ENCODE measurements at regions not wholly inside any gene's neighbourhood (a gene's known extent, or its start where the extent isn't known, plus 50 kb on each side); places are given as distances from the start of the nearest gene placed in this dataset.

DNA sequence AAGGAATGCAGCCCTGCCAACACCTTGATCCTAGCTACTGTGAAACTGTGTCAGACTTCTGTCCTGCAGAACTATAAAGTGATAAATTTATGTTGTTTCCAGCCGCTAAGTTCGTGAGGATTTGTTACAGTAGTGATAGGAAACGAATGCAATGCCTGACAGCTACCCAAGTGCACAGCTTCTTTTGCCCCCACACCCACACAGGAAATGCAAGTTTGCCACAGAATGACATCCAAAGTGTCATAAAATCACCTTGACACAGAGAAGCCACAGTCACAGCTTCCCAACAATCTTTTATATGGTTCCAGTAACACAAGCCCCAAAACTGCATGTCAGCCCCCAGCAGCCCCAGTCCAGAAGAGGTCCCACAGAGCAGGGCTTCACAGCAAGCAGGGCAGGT lies 216.9 kb upstream of the S100G start:
- DNase-seq (no peak), ATAC-seq (no peak)
- intact Hi-C loops (cut with micrococcal nuclease) = no loop called here

DNA sequence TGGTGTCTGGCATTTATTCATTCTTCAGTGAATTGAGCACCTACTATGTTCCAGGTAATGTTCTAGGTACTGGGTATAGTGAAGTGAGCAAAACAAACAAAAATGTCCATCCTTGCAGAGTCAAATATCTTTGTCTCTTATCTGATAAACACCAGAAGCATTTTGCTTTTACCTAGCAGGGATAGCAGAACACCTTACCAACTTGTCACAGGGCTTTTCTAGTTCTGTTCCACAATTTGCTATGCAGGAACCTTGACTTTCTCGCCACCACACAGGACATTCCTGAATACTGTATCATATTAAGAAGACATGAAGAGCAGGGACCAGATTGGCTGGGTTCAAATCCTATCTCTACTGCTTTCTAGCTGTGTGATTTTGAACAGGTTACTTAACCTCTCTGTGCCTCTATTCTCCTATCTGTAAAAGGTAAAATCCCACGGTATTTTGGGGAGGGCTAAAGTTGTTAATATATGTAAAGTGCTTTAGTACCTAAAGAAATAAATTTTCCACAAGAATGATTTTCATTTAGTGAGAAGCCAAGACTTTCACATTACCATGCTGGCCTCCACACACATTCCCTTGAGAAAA lies 214.5 kb upstream of the S100G start:
- no peak for ATAC-seq
- intact Hi-C loops (cut with micrococcal nuclease) = no loop called here

DNA sequence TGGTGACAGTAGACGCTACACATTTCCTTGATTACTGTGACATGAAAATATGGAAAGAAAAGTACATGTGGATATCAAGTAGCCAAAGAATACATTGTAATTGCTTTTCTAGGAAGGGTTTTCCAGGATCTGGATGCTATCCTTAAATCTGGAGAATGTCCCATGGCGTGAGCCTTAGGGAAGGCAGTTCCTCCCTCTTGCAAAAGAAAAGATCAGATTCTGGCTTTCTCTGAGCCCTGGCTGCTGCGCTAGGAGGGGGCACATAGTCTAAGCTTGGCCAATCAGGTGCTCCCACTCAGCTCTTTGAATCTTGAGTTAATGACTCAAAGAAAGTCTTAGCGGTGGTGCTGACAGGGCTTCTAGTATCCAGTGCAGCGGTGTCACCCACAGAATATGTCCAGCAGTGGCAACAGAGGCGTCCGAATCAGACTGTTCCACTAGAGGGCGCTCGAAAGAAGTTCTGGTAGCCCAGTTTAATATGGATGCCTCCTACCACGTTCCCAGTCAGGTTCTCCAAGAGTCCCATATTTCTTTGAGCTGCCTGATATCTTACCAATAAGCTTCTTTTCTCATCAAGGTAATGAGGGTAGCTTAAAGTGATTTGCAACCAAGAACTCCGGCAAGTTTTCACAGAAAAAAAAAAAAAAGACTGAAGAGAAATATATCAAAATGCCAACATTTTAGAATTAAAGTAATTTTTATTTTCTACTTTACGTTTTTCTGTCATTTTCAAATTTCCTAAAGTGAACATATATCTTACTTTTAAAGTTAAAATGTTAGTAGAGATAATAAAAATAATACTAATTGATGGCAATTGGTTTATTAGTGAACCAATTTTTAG lies 213.4 kb upstream of the S100G start:
- intact Hi-C loops (cut with micrococcal nuclease) = loop anchor here (2.0 kb wide), 1 partner anchor 228 kb away; no protein-coding TSS in a partner anchor
- ATAC-seq (peak; percentile 85), DNase-seq (peak; percentile 53)

More for the DNA sequence above, 214.5 kb upstream of the S100G start:
- no peak for DNase-seq

DNA sequence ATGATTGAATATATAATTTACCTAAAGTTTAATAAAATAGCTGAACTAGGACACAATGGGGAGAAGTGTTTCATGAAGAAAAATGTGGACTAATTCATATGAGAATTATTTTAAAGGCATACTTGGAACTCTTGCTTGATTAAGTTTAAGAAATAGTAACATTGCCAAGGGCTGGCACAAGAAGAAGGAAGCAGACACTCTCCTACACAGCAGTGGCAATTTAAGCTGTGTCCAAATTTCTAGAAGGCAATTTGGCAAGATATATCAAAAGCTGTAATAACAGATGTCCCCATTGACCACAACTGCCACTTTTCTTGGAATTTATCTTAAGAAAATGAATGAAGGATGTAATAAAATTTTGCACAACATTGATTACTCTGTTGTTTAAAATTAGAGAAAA lies 209.5 kb upstream of the S100G start:
- DNase-seq (no peak), ATAC-seq (no peak)
- intact Hi-C loops (cut with micrococcal nuclease) = no loop called here

DNA sequence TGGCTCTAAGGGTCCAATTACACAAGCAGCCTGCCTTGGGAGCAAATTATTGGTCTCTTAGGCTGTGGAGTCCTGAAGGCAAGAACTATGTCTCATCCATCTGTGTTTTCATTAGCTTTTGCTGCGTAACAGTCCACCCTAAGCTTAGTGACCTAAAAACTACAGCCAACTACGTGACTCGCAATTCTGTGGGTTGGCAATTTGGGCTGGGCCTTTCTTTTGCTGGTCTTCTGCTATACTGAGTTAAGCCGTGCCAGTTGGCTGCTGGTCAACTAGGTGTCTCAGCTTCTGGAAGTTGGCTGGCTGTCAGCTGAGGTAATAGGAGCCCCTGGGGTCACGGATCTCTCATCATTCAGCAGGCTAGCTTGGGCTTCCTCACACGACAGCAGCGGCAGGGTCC lies 205.6 kb upstream of the S100G start:
- DNase-seq (no peak), ATAC-seq (no peak)
- intact Hi-C loops (cut with micrococcal nuclease) = no loop called here

DNA sequence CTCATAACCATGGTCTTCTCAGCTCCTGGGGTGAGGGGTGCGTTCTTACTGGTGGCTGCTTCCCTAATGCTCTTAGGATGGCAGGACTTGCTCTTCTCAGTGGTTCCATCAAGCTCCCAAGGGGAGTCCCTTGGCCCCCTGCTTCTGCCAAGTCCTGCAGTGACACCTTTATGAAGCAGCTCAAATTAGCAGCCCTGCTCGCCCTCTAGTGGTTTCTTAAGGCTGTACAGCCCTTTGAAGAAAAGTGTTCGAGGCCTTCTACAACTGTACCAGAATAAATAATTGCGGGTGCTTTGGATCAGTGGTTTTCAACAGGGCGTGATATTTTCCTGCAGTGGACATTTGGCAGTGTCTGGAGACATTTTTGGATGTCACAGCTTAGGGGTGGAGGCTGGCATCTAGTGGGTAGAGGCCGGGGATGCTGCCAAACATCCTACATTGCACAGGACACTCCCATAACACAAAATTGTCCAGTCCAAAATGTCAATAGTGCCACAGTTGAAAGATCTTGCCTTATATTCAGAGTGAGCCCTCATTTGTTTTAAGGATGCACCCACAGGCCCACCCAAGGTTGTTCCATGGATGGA lies 204.7 kb upstream of the S100G start:
- intact Hi-C loops (cut with micrococcal nuclease) = no loop called here
- no peak for ATAC-seq
- DNase-seq = no peak

DNA sequence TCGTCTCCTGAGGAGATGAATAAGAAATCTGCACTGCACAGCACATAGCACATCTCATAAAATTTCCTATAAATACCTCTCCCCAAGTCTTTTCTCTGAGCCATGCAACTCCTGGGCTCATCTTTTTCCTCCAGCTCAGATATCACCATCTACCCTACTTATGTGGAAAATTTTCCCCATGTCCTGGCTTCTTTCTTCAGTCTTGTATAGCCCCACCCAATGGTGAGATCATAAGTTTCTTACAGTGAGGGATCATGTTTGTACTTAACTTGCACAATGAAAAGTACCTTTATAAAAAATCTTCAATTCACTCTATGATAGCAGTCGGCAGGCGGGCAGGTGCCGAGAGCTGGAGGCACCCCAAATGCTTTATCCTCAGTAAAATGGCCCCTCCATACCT lies 198.6 kb upstream of the S100G start:
- ATAC-seq (no peak), DNase-seq (no peak)
- intact Hi-C loops (cut with micrococcal nuclease) = no loop called here

DNA sequence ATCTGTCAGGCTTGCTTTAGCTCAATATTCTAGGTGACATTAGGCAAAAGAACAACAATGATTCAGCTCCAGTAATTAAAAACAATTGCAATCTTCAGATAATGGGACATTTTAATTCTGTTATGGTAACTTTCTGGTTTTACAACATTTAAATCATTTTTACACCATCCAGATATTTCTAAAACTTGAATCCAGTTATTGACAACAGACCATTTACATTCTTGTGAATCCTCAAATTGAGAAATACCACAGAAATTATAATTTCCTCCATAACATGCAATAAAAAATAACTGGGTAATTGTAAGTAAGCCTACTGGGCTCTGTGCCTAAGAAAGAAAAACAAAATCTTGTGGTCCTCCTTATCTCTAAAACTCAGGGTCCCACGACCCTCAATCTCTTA lies 195.0 kb upstream of the S100G start:
- intact Hi-C loops (cut with micrococcal nuclease) = no loop called here
- ATAC-seq (no peak), DNase-seq (no peak)

DNA sequence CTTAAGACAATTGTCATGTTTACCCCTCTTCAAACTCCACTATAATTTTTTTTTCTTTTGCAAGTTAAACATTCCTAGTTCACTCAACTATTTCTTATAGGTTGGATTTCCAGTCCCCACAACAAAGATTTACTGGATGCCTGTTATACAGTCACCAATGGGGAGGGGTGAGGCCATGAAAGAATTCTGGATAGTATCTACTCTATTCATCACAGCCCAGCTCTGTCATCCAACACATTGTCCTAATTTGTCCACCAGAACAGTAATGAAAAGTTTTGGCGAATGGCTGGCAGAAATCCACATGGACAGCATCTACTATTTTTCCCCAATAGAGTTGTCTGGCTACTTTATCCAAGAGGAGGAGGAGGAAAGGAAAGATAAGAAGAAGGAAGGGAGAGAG lies 192.7 kb upstream of the S100G start:
- ATAC-seq (no peak), DNase-seq (no peak)
- intact Hi-C loops (cut with micrococcal nuclease) = no loop called here

DNA sequence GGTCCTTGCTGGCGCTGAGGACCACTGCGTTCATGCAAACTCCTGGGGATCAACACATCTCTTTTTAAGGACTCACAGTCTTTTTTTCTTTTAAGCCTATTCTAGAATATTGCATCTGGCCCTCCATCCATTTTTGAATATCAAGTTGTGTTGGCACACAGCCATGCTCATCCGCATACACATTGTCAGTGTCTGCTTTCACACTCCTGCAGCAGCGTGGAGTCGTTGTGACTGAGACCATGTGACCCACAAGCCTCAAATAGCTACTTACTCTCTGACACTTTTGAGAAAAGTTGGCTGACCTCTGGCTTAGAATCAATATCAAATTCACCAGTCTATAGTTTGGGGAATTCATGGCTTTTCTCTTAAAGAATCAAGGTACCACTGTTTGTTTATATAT lies 191.8 kb upstream of the S100G start:
- intact Hi-C loops (cut with micrococcal nuclease) = no loop called here
- DNase-seq (peak; percentile 26), ATAC-seq (peak; percentile 38)

DNA sequence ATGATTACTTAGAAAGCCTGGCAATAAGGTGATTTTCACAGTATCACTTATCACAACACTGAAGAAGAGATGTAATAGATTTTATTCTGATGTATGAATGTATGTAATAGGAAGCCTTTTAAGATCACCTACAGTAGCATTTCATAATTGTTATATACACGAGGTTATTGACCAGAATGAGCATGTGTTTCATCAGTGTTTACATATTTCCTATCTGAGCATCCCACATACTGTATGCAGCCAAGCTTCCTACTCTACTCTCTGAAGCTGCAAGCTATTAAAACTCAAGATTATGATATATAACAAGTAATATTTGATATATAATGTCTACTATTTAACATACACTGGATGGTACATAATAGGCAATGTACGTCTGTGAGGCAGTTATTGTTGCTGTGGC lies 190.9 kb upstream of the S100G start:
- no peak for DNase-seq
- ATAC-seq = no peak
- intact Hi-C loops (cut with micrococcal nuclease) = no loop called here

DNA sequence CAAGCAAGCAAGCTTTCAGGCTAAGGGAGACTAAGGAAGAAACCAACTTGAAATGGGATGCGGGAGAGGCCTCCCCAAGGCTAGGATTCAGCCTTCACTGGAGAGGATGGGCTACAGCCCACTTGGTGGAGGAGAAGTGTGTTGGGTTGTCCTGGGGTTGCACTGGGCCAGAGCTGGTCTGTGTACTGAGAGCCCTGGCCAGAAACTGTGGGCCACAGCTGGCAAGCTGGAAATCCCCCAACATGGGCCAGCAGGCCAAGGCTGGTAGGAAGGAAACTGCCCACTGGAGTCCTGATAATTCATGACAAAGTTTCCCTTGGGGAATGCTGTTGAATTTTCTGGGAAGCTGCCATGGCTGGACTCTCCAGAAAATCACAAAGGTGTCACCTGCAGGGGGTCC lies 188.0 kb upstream of the S100G start:
- DNase-seq (no peak), ATAC-seq (no peak)
- intact Hi-C loops (cut with micrococcal nuclease) = no loop called here

DNA sequence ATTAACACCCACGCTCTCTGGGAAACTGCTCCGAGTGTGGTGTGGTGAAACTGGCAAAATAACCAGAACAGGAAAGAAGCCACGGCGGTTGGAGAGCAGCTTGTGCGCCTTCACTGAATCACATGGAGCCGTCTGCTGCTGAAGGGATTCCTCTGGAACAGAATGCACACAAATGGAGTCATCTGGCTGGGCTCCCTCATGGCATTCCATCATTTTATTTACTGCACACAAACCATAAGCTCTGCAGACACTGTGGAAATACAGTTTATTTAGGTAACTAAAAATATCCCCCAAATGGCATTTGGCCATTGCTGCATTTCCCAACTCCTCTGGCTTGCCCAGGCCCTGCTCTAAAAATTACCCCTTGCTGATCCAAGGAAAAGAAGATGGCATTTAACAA lies 187.0 kb upstream of the S100G start:
- intact Hi-C loops (cut with micrococcal nuclease) = no loop called here
- ATAC-seq (peak; percentile 49), DNase-seq (no peak)

DNA sequence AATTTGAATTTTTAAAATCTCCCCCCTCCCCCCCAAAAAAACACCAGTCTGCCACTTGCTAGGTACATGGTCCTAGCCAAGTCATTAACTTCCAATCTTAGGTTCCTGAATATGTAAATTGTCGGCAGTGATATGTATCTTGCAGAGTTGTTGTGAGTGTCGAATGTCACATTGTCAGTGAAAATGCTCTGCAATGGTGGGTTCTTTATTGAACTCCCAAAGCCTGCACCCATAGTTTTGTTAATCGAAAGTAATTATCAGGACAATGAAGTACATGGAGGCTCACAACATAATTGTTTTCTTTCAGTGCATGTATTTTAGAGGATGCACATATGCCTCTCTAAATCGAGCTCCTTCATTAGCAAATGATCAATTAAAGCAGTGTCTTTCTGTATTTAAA lies 185.6 kb upstream of the S100G start:
- no peak for ATAC-seq
- intact Hi-C loops (cut with micrococcal nuclease) = no loop called here
- no peak for DNase-seq

DNA sequence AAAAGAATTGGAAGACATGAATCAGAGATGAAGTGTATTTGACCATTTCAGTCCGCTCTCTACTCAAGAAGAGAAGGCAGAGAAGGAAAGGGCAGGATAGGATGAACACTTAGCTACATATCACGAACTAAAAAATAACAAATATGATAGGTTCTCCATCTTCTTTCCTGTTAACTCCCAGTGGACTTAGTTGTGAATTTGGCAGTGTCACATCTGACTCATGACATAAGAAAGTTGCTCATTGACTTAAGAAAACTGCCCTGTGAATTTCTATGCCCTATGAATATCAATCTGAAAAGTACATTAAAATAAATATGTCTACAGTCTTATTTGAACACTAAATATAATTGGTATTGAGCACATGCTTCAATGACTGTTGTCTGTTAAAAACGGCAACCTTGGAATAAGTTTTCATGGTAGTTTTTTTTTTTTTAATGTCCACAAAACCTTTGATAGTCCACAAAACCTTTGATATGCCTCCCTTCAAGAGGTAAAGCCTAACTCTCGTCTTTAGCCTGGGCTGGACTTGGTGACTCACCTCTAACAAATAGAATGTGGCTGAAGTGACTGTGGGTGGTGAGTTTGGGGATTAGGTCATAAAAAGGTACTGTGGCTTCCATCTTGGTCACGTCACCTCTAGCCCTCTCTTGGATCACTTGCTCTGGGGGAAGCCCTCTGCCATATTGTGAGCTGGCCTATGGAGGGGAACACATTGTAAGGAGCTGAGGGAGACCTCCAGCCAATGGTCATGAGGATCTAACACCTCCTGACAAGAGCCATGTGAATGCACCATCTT lies 184.7 kb upstream of the S100G start:
- ATAC-seq = no peak
- DNase-seq = no peak
- intact Hi-C loops (cut with micrococcal nuclease) = no loop called here

DNA sequence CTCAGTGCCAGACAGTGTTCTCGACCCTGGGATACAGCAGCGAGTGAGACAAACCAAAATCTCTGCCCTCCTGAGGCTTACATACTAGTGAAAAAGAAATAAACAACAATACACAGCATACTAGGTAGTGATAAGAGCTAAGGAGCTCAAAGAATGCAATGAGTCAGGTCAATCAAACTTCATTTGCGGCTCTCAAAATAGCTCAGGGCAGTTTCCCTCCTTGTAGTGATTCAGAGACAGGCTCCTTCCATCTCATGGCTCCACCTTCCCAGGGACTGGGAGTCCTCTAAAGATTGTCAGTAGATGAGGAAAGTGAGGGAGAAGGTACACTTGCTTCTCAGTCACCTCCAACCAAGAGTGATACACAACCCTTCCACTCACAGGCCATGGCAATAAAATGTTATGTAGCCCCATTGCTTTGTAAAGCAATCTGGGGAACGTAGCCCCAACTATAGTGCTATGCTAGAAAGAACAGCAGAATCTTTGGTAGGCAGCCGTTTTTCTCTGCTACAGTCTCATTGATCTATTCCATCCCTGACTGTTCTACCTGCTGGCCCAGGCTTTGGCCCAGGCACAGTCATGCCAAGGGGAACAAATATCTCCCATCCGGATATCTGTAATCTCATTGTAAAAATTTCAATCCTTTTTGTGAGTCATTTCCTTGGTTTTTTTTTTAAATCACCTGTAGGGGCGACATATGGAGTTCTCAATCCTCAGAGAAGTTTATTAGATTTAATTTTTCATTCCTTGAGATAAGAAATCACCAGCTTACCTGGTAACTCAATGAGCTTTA lies 183.1 kb upstream of the S100G start:
- ATAC-seq = no peak
- no peak for DNase-seq
- intact Hi-C loops (cut with micrococcal nuclease) = no loop called here

DNA sequence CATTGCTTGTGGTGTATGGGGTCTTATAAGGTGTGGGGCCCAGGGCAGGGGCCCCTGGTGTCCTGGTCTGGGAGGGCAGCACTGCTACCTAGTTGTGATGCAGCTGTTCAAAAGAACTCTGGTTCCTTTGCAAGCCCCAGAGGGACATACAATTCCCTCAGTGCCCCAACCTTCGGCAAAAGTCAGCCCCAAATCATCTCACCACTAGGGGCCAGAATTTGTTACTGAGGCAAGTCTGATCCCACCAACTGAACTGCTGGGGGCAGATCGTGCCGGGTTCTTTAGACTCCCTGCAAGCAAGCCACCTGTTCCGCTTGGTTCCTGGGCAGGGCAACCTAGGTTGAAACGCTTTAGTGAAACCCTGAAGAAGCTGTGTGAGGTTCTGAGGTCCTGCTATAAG lies 180.1 kb upstream of the S100G start:
- intact Hi-C loops (cut with micrococcal nuclease) = no loop called here
- DNase-seq = no peak
- ATAC-seq = no peak

DNA sequence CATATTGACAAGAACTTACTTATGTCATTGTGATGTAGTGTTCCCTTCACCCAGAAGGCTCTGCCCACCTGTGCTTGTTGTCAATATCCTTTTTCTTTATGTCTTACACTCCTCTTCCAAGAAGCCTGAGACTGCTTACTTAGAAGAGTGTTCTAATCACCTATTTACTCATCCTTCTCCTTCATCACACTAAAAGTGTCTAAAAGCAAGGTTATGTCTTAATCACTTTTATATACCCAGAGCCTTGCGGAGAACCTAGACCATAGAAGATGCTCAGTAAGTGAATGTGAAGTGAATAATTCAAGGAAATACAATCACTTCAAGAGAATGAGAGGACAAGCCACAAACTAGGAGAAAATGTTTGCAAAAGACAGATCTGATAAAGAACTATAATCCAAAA lies 177.6 kb upstream of the S100G start:
- DNase-seq (no peak), ATAC-seq (no peak)
- intact Hi-C loops (cut with micrococcal nuclease) = no loop called here

DNA sequence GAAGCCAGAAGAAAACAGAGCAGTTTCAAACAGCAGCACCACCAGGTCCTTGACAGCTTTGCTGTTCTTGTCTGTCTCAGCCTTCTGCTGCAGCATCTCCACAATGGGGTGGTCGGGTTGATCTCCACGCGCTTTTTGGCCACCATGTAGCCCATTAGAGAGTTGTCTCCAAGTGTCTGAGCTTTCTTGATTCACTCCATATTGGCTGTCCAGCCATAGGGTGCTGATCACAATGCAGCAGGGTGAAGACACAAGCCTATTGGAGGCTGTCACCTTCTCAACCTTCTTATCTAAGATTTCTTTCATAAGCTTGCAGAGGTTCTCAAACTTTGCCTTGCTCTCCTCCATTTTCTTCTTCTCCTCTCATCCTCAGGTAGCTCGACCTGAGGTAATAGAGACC lies 175.4 kb upstream of the S100G start:
- DNase-seq (no peak), ATAC-seq (no peak)
- intact Hi-C loops (cut with micrococcal nuclease) = no loop called here
